A549 (cell line): ENCODE measurements at regions not wholly inside any gene's neighbourhood (a gene's known extent, or its start where the extent isn't known, plus 50 kb on each side); places are given as distances from the start of the nearest gene placed in this dataset.

ENCODE experiments used
- ATAC-seq, 2 experiments: fragments of 200-7000 bp in 1 of 2; fragments of >200 bp in 1 of 2; cut with Nextera tagmentation in 1 of 2; cut with Tn5 transposase in 1 of 2; 3 replicates each; pipeline versions ENCODE4 v1.8.0 to v1.9.1; 2018 to 2020; ENCODE audit warnings: mild to moderate bottlenecking in 1 of 2, moderate library complexity in 1 of 2
- CTCF ChIA-PET: fragments of 300-600 bp; sonication (Branson Sonifier 250); formaldehyde crosslinking; extraction: SDS; loops from one replicate; lab custom pipeline; 2021; ENCODE audit warnings: antibody characterized with exemption, inconsistent platforms; lab: Yijun Ruan, JAX
- POLR2A ChIA-PET: fragments of 350-600 bp; formaldehyde crosslinking; extraction: SDS; loops from one replicate; lab custom pipeline; 2021; ENCODE audit warnings: antibody characterized with exemption, inconsistent platforms; lab: Yijun Ruan, JAX
- DNase-seq, 2 experiments: peaks; one replicate each; pipeline versions ENCODE4 v3.0.0 to v3.0.0-alpha.2; 2011 to 2016; ENCODE audit warnings: low read depth in 1 of 2, low spot score in 1 of 2
- FAIRE-seq: peaks from 2 replicates; lab custom pipeline; 2011; peaks lifted over from hg19 to GRCh38; lab: Jason Lieb, UNC
- H3K27ac ChIP-seq, 2 experiments: fragments of >200 bp; sonication (Bioruptor Twin); formaldehyde crosslinking; 3 replicates each; pipeline ENCODE4 v1.5.1; 2016 to 2017
- H3K4me1 ChIP-seq: fragments of >200 bp; sonication (Bioruptor Twin); formaldehyde crosslinking; 3 replicates; pipeline ENCODE4 v1.6.1; 2016
- H3K4me2 ChIP-seq: fragments of >200 bp; sonication (Bioruptor Twin); formaldehyde crosslinking; 3 replicates; pipeline ENCODE4 v1.6.1; 2016
- H3K4me3 ChIP-seq: fragments of >200 bp; sonication (Bioruptor Twin); formaldehyde crosslinking; 3 replicates; pipeline ENCODE4 v1.5.1; 2016
- H3K9me3 ChIP-seq: fragments of >200 bp; sonication (Bioruptor Twin); formaldehyde crosslinking; 3 replicates; pipeline ENCODE4 v1.6.1; 2016
- ATOH8 ChIP-seq: fragments of 250-450 bp; sonication (Bioruptor Pico); IDR thresholded peaks from 2 replicates; pipeline ENCODE4 v1.5.0; 2020; ENCODE audit warnings: low read depth, mild to moderate bottlenecking, moderate library complexity
- BCL3 ChIP-seq: fragments of >200 bp; sonication (Bioruptor Twin); formaldehyde crosslinking; IDR thresholded peaks from 3 replicates; pipeline ENCODE4 v1.6.1; 2016
- CBX8 ChIP-seq: fragments of 200-600 bp; sonication (generic); IDR thresholded peaks from 2 replicates; pipeline ENCODE4 v1.6.1; 2016
- CHD4 ChIP-seq: fragments of 200-600 bp; sonication (generic); IDR thresholded peaks from 2 replicates; pipeline ENCODE4 v1.6.1; 2016; ENCODE audit warnings: antibody characterized with exemption, mild to moderate bottlenecking, borderline replicate concordance
- EHMT2 ChIP-seq: fragments of 200-600 bp; sonication (generic); IDR thresholded peaks from 2 replicates; pipeline ENCODE4 v1.6.1; 2016; ENCODE audit warnings: antibody characterized with exemption, low read depth, mild to moderate bottlenecking, moderate library complexity
- ESRRA ChIP-seq: fragments of 150-350 bp; IDR thresholded peaks from 2 replicates; pipeline ENCODE4 v1.6.1; 2014; ENCODE audit warnings: mild to moderate bottlenecking, low read length, borderline replicate concordance
- FOXS1 ChIP-seq: fragments of 250-450 bp; sonication (Bioruptor Pico); IDR thresholded peaks from 2 replicates; pipeline ENCODE4 v1.5.0; 2020; ENCODE audit warnings: mild to moderate bottlenecking, moderate library complexity
- GATA3 ChIP-seq: IDR thresholded peaks from 2 replicates; pipeline ENCODE4 v1.6.1; 2012; ENCODE audit warnings: borderline replicate concordance
- HDAC2 ChIP-seq: fragments of 200-600 bp; sonication (generic); IDR thresholded peaks from 2 replicates; pipeline ENCODE4 v1.6.1; 2016
- HEYL ChIP-seq: fragments of 250-450 bp; sonication (Bioruptor Pico); IDR thresholded peaks from 2 replicates; pipeline ENCODE4 v1.8.0; 2021; ENCODE audit warnings: mild to moderate bottlenecking, moderate library complexity
- JUNB ChIP-seq: fragments of >200 bp; sonication (Bioruptor Twin); formaldehyde crosslinking; IDR thresholded peaks from 2 replicates; pipeline ENCODE4 v1.6.1; 2016
- KDM1A ChIP-seq: fragments of 200-600 bp; sonication (generic); IDR thresholded peaks from 2 replicates; pipeline ENCODE4 v1.6.1; 2016; ENCODE audit warnings: low read depth, mild to moderate bottlenecking
- MAZ ChIP-seq: fragments of 150-350 bp; IDR thresholded peaks from 2 replicates; pipeline ENCODE4 v1.6.1; 2014; ENCODE audit warnings: antibody characterized with exemption, low read depth, low read length, borderline replicate concordance
- NPAS2 ChIP-seq: fragments of 250-450 bp; sonication (Bioruptor Pico); IDR thresholded peaks from 2 replicates; pipeline ENCODE4 v1.8.0; 2022; ENCODE audit warnings: mild to moderate bottlenecking, moderate library complexity, borderline replicate concordance
- RAD21 ChIP-seq, 2 experiments: fragments of >200 bp in 1 of 2; sonication (Bioruptor Twin) in 1 of 2; formaldehyde crosslinking in 1 of 2; IDR thresholded peaks in 1 of 2; conservative IDR thresholded peaks in 1 of 2; 2 replicates in 1 of 2; 3 replicates in 1 of 2; pipeline ENCODE4 v1.6.1; 2012 to 2018; ENCODE audit warnings: inconsistent platforms in 1 of 2
- RARB ChIP-seq: fragments of 250-450 bp; sonication (Bioruptor Pico); IDR thresholded peaks from 2 replicates; pipeline ENCODE4 v1.8.0; 2021; ENCODE audit warnings: mild to moderate bottlenecking, moderate library complexity
- ZNF302 ChIP-seq: fragments of 250-450 bp; sonication (Bioruptor Pico); IDR thresholded peaks from 2 replicates; pipeline ENCODE4 v1.9.0; 2021; ENCODE audit warnings: inconsistent platforms, mild to moderate bottlenecking, moderate library complexity
- WGBS: methylation state at CpG from one replicate; pipeline ENCODE4 v1.1.6; 2017; ENCODE audit errors: missing lambda C conversion rate; 5-methylcytosine and 5-hydroxymethylcytosine counted together

- 95% methylated on average over 7 of the region's 7 CpGs for WGBS
- ChIA-PET POLR2A (no interaction called here), CTCF (interaction anchor here (1.1 to 4.0 kb wide), 3 partner anchors 10 to 338 kb away, joined by 3 to 25 read pairs (median 4); no protein-coding TSS in a partner anchor)
- no peak for DNase-seq
- H3K27ac ChIP-seq: no peak overlapping the region
- no peak for ATAC-seq
- no peak overlapping the region for H3K4me2 ChIP-seq
- no peaks in the 10 kb centered on the region for H3K4me1 ChIP-seq
- TF ChIP-seq FOXS1 (CRISPR knock-in tag) (no peak), GATA3 (no peak), EHMT2 (no peak), ATOH8 (no peak)
- no peak overlapping the region for H3K4me3 ChIP-seq
- FAIRE-seq: no peak
- H3K9me3 ChIP-seq: no peaks in the 10 kb centered on the region
These were observed 406.9 kb downstream of the CTTN start for GRCh38 chr11:70805243-70805642.

GRCh38 chr11:70805971-70806370 is 407.6 kb downstream of the CTTN start:
- CTCF ChIA-PET: interaction anchor here (4.0 kb wide), 1 partner anchor 9 kb away, joined by 25 read pairs; no protein-coding TSS in a partner anchor
- DNase-seq: no peak

GRCh38 chr11:70806461-70807194 is 408.3 kb downstream of the CTTN start:
- TF ChIP-seq ESRRA: no peak
- TF ChIP-seq BCL3: no peak
- TF ChIP-seq GATA3: no peak
- TF ChIP-seq NPAS2 (CRISPR knock-in tag): no peak
- TF ChIP-seq KDM1A: no peak
- TF ChIP-seq MAZ: no peak
- no peak for TF ChIP-seq JUNB
- no peak for TF ChIP-seq CBX8
- TF ChIP-seq RAD21 (conservative IDR thresholded peaks at IDR 0.05 in 1 of 2, IDR thresholded peaks at IDR 0.05 in 1 of 2): no peak
- TF ChIP-seq RARB: no peak
- TF ChIP-seq HEYL: no peak
- H3K4me3 ChIP-seq: no peak overlapping the region
- DNase-seq (no peak), FAIRE-seq (no peak), ATAC-seq (no peak)
- POLR2A ChIA-PET: no interaction called here
- WGBS: 95% methylated on average over 26 of the region's 27 CpGs
- H3K4me2 ChIP-seq: no peak overlapping the region
- no peak overlapping the region for H3K27ac ChIP-seq
- H3K9me3 ChIP-seq: no peaks in the 10 kb centered on the region
- H3K4me1 ChIP-seq: no peaks in the 10 kb centered on the region
- CTCF ChIA-PET: no interaction called here

More at GRCh38 chr11:70805971-70806370, 407.6 kb downstream of the CTTN start:
- Histone ChIP-seq H3K27ac (no peak overlapping the region), H3K4me3 (no peak overlapping the region)
- FAIRE-seq: no peak
- ATAC-seq: no peak
- TF ChIP-seq ZNF302 (CRISPR knock-in tag) (no peak), CBX8 (no peak), EHMT2 (no peak), CHD4 (no peak), BCL3 (no peak), HDAC2 (no peak), RARB (no peak)
- TF ChIP-seq, all 56 proteins: peak for 0
- POLR2A ChIA-PET: no interaction called here
- no peaks in the 10 kb centered on the region for H3K9me3 ChIP-seq
- no peaks in the 10 kb centered on the region for H3K4me1 ChIP-seq
- no peak overlapping the region for H3K4me2 ChIP-seq
- 92% methylated on average over 10 of the region's 11 CpGs for WGBS
